MM.1S (cell line): ENCODE measurements at regions not wholly inside any gene's neighbourhood (a gene's known extent, or its start where the extent isn't known, plus 50 kb on each side); places are given as distances from the start of the nearest gene placed in this dataset.

ENCODE experiments used
- DNase-seq: peaks from one replicate; pipeline ENCODE4 v3.0.0-alpha.2; 2015
- H2AFZ ChIP-seq: fragments of 300-600 bp; sonication (generic); 2 replicates; pipeline ENCODE4 v1.6.0; 2016; ENCODE audit warnings: antibody characterized with exemption, low read length
- H3F3A ChIP-seq: fragments of 300-600 bp; sonication (generic); 2 replicates; pipeline ENCODE4 v1.6.1; 2016; ENCODE audit warnings: mild to moderate bottlenecking, antibody characterized with exemption, low read length, moderate library complexity, mixed read lengths; ENCODE audit not compliant: insufficient read depth
- H3K27ac ChIP-seq: fragments of 300-600 bp; sonication (generic); 2 replicates; pipeline ENCODE4 v1.5.1; 2016; ENCODE audit warnings: mild to moderate bottlenecking, low read length
- H3K27me3 ChIP-seq: fragments of 300-600 bp; sonication (generic); replicated peaks from 2 replicates; pipeline ENCODE4 v1.6.0; 2016; ENCODE audit warnings: low read length; ENCODE audit not compliant: insufficient read depth
- H3K36me3 ChIP-seq: fragments of 300-600 bp; sonication (generic); replicated peaks from 2 replicates; pipeline ENCODE4 v1.6.1; 2016; ENCODE audit warnings: mild to moderate bottlenecking, low read length, mixed read lengths; ENCODE audit not compliant: insufficient read depth
- H3K4me1 ChIP-seq: fragments of 300-600 bp; sonication (generic); 2 replicates; pipeline ENCODE4 v1.6.1; 2016; ENCODE audit warnings: low read length, mixed read lengths
- H3K4me2 ChIP-seq: fragments of 300-600 bp; sonication (generic); 2 replicates; pipeline ENCODE4 v1.6.0; 2016; ENCODE audit warnings: low read depth, low read length
- H3K4me3 ChIP-seq: fragments of 300-600 bp; sonication (generic); 2 replicates; pipeline ENCODE4 v1.5.1; 2016; ENCODE audit warnings: low read length, mixed read lengths
- H3K79me2 ChIP-seq: fragments of 300-600 bp; sonication (generic); 2 replicates; pipeline ENCODE4 v1.6.1; 2016; ENCODE audit warnings: mixed run types, low read length, mixed read lengths
- H3K9ac ChIP-seq: fragments of 300-600 bp; sonication (generic); 2 replicates; pipeline ENCODE4 v1.6.1; 2016; ENCODE audit warnings: low read length, mixed read lengths
- H3K9me2 ChIP-seq: fragments of 300-600 bp; sonication (generic); replicated peaks from 2 replicates; pipeline ENCODE4 v1.6.1; 2016; ENCODE audit warnings: mild to moderate bottlenecking, low read length, mixed read lengths; ENCODE audit not compliant: insufficient read depth
- H3K9me3 ChIP-seq: fragments of 300-600 bp; sonication (generic); replicated peaks from 2 replicates; pipeline ENCODE4 v1.6.1; 2016; ENCODE audit warnings: mild to moderate bottlenecking, low read length, mixed read lengths; ENCODE audit not compliant: insufficient read depth
- H4K20me1 ChIP-seq: fragments of 300-600 bp; sonication (generic); 2 replicates; pipeline ENCODE4 v1.6.1; 2016; ENCODE audit warnings: mild to moderate bottlenecking, low read length, moderate library complexity, mixed read lengths; ENCODE audit not compliant: insufficient read depth
- EZH2 ChIP-seq: fragments of 300-600 bp; sonication (generic); optimal IDR thresholded peaks from 2 replicates; pipeline ENCODE3; 2017; ENCODE audit warnings: low read depth, mild to moderate bottlenecking, antibody characterized with exemption, low read length, mixed read lengths
- EZH2phosphoT487 ChIP-seq: fragments of 300-600 bp; sonication (generic); IDR thresholded peaks from 2 replicates; pipeline ENCODE4 v1.6.1; 2018; ENCODE audit warnings: antibody characterized with exemption, low read length
- TF ChIP-seq, protein P1 (sequence below): fragments of 300-600 bp; sonication (generic); IDR thresholded peaks from 2 replicates; pipeline ENCODE4 v1.5.1; 2016; ENCODE audit warnings: antibody characterized with exemption, low read length, mixed read lengths

- no peak for DNase-seq
- TF ChIP-seq EZH2phosphoT487, result no peak
- no peak for TF ChIP-seq EZH2
- TF ChIP-seq, protein P1, sequence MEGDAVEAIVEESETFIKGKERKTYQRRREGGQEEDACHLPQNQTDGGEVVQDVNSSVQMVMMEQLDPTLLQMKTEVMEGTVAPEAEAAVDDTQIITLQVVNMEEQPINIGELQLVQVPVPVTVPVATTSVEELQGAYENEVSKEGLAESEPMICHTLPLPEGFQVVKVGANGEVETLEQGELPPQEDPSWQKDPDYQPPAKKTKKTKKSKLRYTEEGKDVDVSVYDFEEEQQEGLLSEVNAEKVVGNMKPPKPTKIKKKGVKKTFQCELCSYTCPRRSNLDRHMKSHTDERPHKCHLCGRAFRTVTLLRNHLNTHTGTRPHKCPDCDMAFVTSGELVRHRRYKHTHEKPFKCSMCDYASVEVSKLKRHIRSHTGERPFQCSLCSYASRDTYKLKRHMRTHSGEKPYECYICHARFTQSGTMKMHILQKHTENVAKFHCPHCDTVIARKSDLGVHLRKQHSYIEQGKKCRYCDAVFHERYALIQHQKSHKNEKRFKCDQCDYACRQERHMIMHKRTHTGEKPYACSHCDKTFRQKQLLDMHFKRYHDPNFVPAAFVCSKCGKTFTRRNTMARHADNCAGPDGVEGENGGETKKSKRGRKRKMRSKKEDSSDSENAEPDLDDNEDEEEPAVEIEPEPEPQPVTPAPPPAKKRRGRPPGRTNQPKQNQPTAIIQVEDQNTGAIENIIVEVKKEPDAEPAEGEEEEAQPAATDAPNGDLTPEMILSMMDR, result no peak
- no peak overlapping the region for H3K27ac ChIP-seq
- no peaks in the 10 kb centered on the region for H3K4me1 ChIP-seq
- H3F3A ChIP-seq, result no peaks in the 10 kb centered on the region
- H4K20me1 ChIP-seq, result no peaks in the 10 kb centered on the region
- H3K4me3 ChIP-seq, result no peak overlapping the region
- H3K9me3 ChIP-seq, result no peaks in the 10 kb centered on the region
- H2AFZ ChIP-seq, result no peak overlapping the region
- no peak overlapping the region for H3K9ac ChIP-seq
- H3K79me2 ChIP-seq, result no peaks in the 10 kb centered on the region
- H3K4me2 ChIP-seq, result no peak overlapping the region
- H3K27me3 ChIP-seq, result no peaks in the 10 kb centered on the region
- no peaks in the 10 kb centered on the region for H3K9me2 ChIP-seq
- no peaks in the 10 kb centered on the region for H3K36me3 ChIP-seq
These were observed 853.2 kb upstream of the B3GALT2 start for GRCh38 chr1:194039578-194039977.

- no peak overlapping the region for H2AFZ ChIP-seq
- TF ChIP-seq, protein P1, result no peak
- TF ChIP-seq EZH2, result no peak
- TF ChIP-seq EZH2phosphoT487, result no peak
- H3K9ac ChIP-seq, result no peak overlapping the region
- no peaks in the 10 kb centered on the region for H3K9me2 ChIP-seq
- H3K9me3 ChIP-seq, result no peaks in the 10 kb centered on the region
- no peaks in the 10 kb centered on the region for H3K79me2 ChIP-seq
- H3K27ac ChIP-seq, result no peak overlapping the region
- no peaks in the 10 kb centered on the region for H3K27me3 ChIP-seq
- H4K20me1 ChIP-seq, result no peaks in the 10 kb centered on the region
- H3K4me1 ChIP-seq, result no peaks in the 10 kb centered on the region
- H3F3A ChIP-seq, result no peaks in the 10 kb centered on the region
- no peak for DNase-seq
- H3K4me2 ChIP-seq, result no peak overlapping the region
- H3K4me3 ChIP-seq, result no peak overlapping the region
- H3K36me3 ChIP-seq, result no peaks in the 10 kb centered on the region
These were observed 847.2 kb upstream of the B3GALT2 start for GRCh38 chr1:194033646-194034045.

GRCh38 chr1:194028002-194028401 lies 841.6 kb upstream of the B3GALT2 start:
- H2AFZ ChIP-seq, result no peak overlapping the region
- no peaks in the 10 kb centered on the region for H3K79me2 ChIP-seq
- H3K9me2 ChIP-seq, result no peaks in the 10 kb centered on the region
- H3F3A ChIP-seq, result no peaks in the 10 kb centered on the region
- H4K20me1 ChIP-seq, result no peaks in the 10 kb centered on the region
- DNase-seq, result no peak
- no peak overlapping the region for H3K4me2 ChIP-seq
- no peak overlapping the region for H3K27ac ChIP-seq
- no peak overlapping the region for H3K4me3 ChIP-seq
- TF ChIP-seq EZH2 (no peak), EZH2phosphoT487 (no peak)
- TF ChIP-seq, protein P1, result no peak
- no peak overlapping the region for H3K9ac ChIP-seq
- H3K9me3 ChIP-seq, result no peaks in the 10 kb centered on the region
- no peaks in the 10 kb centered on the region for H3K36me3 ChIP-seq
- H3K27me3 ChIP-seq, result no peaks in the 10 kb centered on the region
- H3K4me1 ChIP-seq, result no peaks in the 10 kb centered on the region

- no peak overlapping the region for H3K4me2 ChIP-seq
- TF ChIP-seq, protein P1, result no peak
- no peak for TF ChIP-seq EZH2
- no peak overlapping the region for H2AFZ ChIP-seq
- no peak overlapping the region for H3K27ac ChIP-seq
- no peaks in the 10 kb centered on the region for H3K36me3 ChIP-seq
- no peak overlapping the region for H3K9ac ChIP-seq
- H3K27me3 ChIP-seq, result no peaks in the 10 kb centered on the region
- no peaks in the 10 kb centered on the region for H3F3A ChIP-seq
- H3K4me3 ChIP-seq, result no peak overlapping the region
- no peaks in the 10 kb centered on the region for H4K20me1 ChIP-seq
- no peaks in the 10 kb centered on the region for H3K79me2 ChIP-seq
- H3K4me1 ChIP-seq, result no peaks in the 10 kb centered on the region
- H3K9me3 ChIP-seq, result no peaks in the 10 kb centered on the region
- no peaks in the 10 kb centered on the region for H3K9me2 ChIP-seq
- no peak for DNase-seq
These were observed 840.0 kb upstream of the B3GALT2 start for GRCh38 chr1:194026422-194026821.
